K562 (cell line): ENCODE measurements at regions not wholly inside any gene's neighbourhood (a gene's known extent, or its start where the extent isn't known, plus 50 kb on each side); places are given as distances from the start of the nearest gene placed in this dataset.

Experiments used
- ATAC-seq: fragments of 200-7000 bp; cut with Tn5 transposase; 3 replicates; pipeline ENCODE4 v1.9.1; 2020; ENCODE audit warnings: moderate library complexity
- BruUV-seq: library from RNA; stranded (reverse); fragments of 400-500 nt; replicated peaks from 2 replicates; lab custom pipeline; 2021; lab: Mats Ljungman, UMichigan
- CTCF ChIA-PET: fragments of 300-600 bp; formaldehyde crosslinking; extraction: SDS; loops from one replicate; lab custom pipeline; 2021; ENCODE audit warnings: low intra/inter-chr PET ratio; lab: Yijun Ruan, JAX
- POLR2A ChIA-PET: fragments of 300-600, 350-650 bp; sonication (Branson Sonifier 250); formaldehyde crosslinking; extraction: SDS; loops from one replicate; lab custom pipeline; 2021; ENCODE audit warnings: antibody characterized with exemption, inconsistent platforms; lab: Yijun Ruan, JAX
- DNase-seq, 4 experiments: peaks; one replicate each; pipeline versions ENCODE4 v3.0.0 to v3.0.0-alpha.2; 2011 to 2018; ENCODE audit warnings: low spot score in 3 of 4, mixed read lengths in 3 of 4; ENCODE audit errors: extremely low read depth in 1 of 4
- FAIRE-seq: peaks from 2 replicates; lab custom pipeline; 2011; peaks lifted over from hg19 to GRCh38; lab: Jason Lieb, UNC
- H2AFZ ChIP-seq: 2 replicates; pipeline ENCODE4 v1.6.0; 2011; ENCODE audit warnings: low read depth, low read length, control low read depth, inconsistent platforms
- H3K27ac ChIP-seq: fragments of 200-600 bp; 3 replicates; pipeline ENCODE4 v1.8.0; 2011; ENCODE audit warnings: low read depth, mild to moderate bottlenecking, control low read depth, inconsistent platforms, low read length, moderate library complexity, mixed read lengths; ENCODE audit errors: extremely low read depth
- H3K27me3 ChIP-seq, 2 experiments: fragments of 300-600 bp in 1 of 2; 2 replicates in 1 of 2; 3 replicates in 1 of 2; pipeline versions ENCODE4 v1.6.0 to v1.8.0; 2011; ENCODE audit warnings: inconsistent platforms in 2 of 2, low read length in 2 of 2, mild to moderate bottlenecking in 1 of 2, mixed read lengths in 1 of 2, moderate library complexity in 1 of 2; ENCODE audit not compliant: control insufficient read depth in 2 of 2, insufficient read depth in 2 of 2
- H3K36me3 ChIP-seq: fragments of 300-600 bp; 3 replicates; pipeline ENCODE4 v1.8.0; 2011; ENCODE audit warnings: mild to moderate bottlenecking, low read length, inconsistent platforms; ENCODE audit not compliant: control insufficient read depth, insufficient read depth
- H3K4me1 ChIP-seq, 2 experiments: fragments of 200-600 bp in 1 of 2; replicated peaks in 1 of 2; 2 replicates in 1 of 2; 3 replicates in 1 of 2; pipeline versions ENCODE4 v1.5.1 to v1.8.0; 2011; ENCODE audit warnings: inconsistent platforms in 2 of 2, low read length in 2 of 2, mild to moderate bottlenecking in 1 of 2, mixed read lengths in 1 of 2, moderate library complexity in 1 of 2; ENCODE audit not compliant: control insufficient read depth in 2 of 2, insufficient read depth in 2 of 2
- H3K4me2 ChIP-seq: 2 replicates; pipeline ENCODE4 v1.6.1; 2011; ENCODE audit warnings: low read length, control low read depth, inconsistent platforms, mixed read lengths; ENCODE audit not compliant: insufficient read depth
- H3K4me3 ChIP-seq: fragments of 200-600 bp; sonication (generic), shearing (Covaris generic); 2 replicates; pipeline ENCODE4 v1.5.1; 2016; ENCODE audit warnings: control low read depth, inconsistent platforms
- H3K79me2 ChIP-seq: fragments of 200-600 bp; 3 replicates; pipeline ENCODE4 v1.8.0; 2011; ENCODE audit warnings: low read length, inconsistent platforms; ENCODE audit not compliant: control insufficient read depth, insufficient read depth
- H3K9ac ChIP-seq, 2 experiments: 2 replicates each; pipeline versions ENCODE4 v1.6.0 to v1.6.1; 2011; ENCODE audit warnings: low read depth in 2 of 2, low read length in 2 of 2, control low read depth in 1 of 2, inconsistent platforms in 1 of 2, mild to moderate bottlenecking in 1 of 2, mixed read lengths in 1 of 2; ENCODE audit not compliant: insufficient read depth in 1 of 2
- H3K9me1 ChIP-seq: one replicate; pipeline ENCODE4 v1.6.0; 2011; ENCODE audit warnings: inconsistent platforms, mild to moderate bottlenecking, low read length, moderate library complexity; ENCODE audit not compliant: control insufficient read depth, insufficient read depth
- H3K9me3 ChIP-seq: replicated peaks from 2 replicates; pipeline ENCODE4 v1.5.1; 2011; ENCODE audit warnings: low read depth, low read length, inconsistent platforms; ENCODE audit not compliant: control insufficient read depth, insufficient read depth
- H4K20me1 ChIP-seq: replicated peaks from 2 replicates; pipeline ENCODE4 v1.6.1; 2011; ENCODE audit warnings: low read length, inconsistent platforms, mixed read lengths; ENCODE audit not compliant: control insufficient read depth, insufficient read depth
- EP300 ChIP-seq: IDR thresholded peaks from 2 replicates; pipeline ENCODE4 v1.6.1; 2012; ENCODE audit warnings: low read length, improper control_type of control experiment
- GTF2F1 ChIP-seq: IDR thresholded peaks from 2 replicates; pipeline ENCODE4 v1.6.1; 2011; ENCODE audit warnings: low read depth, low read length, improper control_type of control experiment
- LEF1 ChIP-seq: fragments of 450-650 bp; IDR thresholded peaks from 2 replicates; pipeline ENCODE4 v1.6.1; 2016; ENCODE audit warnings: mild to moderate bottlenecking
- MEF2A ChIP-seq: IDR thresholded peaks from 2 replicates; pipeline ENCODE4 v1.6.1; 2011; ENCODE audit warnings: low read depth, mild to moderate bottlenecking, low read length, moderate library complexity; ENCODE audit not compliant: control insufficient read depth
- RBM34 ChIP-seq: fragments of 200-400 bp; formaldehyde crosslinking; IDR thresholded peaks from 2 replicates; pipeline ENCODE4 v1.6.1; 2018; ENCODE audit warnings: low read length, borderline replicate concordance; ENCODE audit not compliant: insufficient read depth
- STAT5A ChIP-seq: IDR thresholded peaks from 2 replicates; pipeline ENCODE4 v1.6.1; 2012; ENCODE audit warnings: low read length, inconsistent platforms, borderline replicate concordance
- STAT5B ChIP-seq: fragments of 250-450 bp; sonication (Bioruptor Pico); IDR thresholded peaks from 2 replicates; pipeline ENCODE4 v1.8.0; 2021; ENCODE audit warnings: mild to moderate bottlenecking, inconsistent platforms
- ZFP30 ChIP-seq: fragments of 250-450 bp; sonication (Bioruptor Pico); IDR thresholded peaks from 2 replicates; pipeline ENCODE4 v1.8.0; 2022; ENCODE audit warnings: moderate library complexity, mild to moderate bottlenecking, inconsistent platforms, borderline replicate concordance
- ZNF347 ChIP-seq: fragments of 450-650 bp; formaldehyde crosslinking; IDR thresholded peaks from 2 replicates; pipeline ENCODE4 v1.4.0; 2020; ENCODE audit warnings: low read depth, mild to moderate bottlenecking, moderate library complexity
- ZNF584 ChIP-seq: fragments of 200-800 bp; sonication (Bioruptor generic); IDR thresholded peaks from 2 replicates; pipeline ENCODE4 v1.6.1; 2016; ENCODE audit warnings: low read depth, mild to moderate bottlenecking, missing genetic modification characterization, missing compliant biosample characterization
- ZNF586 ChIP-seq: fragments of 450-650 bp; formaldehyde crosslinking; conservative IDR thresholded peaks from 2 replicates; pipeline ENCODE4 v1.4.0; 2020; ENCODE audit warnings: mild to moderate bottlenecking, moderate library complexity
- WGBS: fragments of 100-300 bp; shearing (Covaris generic); methylation state at CpG from one replicate; pipeline ENCODE4 v1.1.6; 2016; ENCODE audit warnings: low coverage, mixed read lengths; ENCODE audit not compliant: insufficient coverage; ENCODE audit errors: missing lambda C conversion rate; 5-methylcytosine and 5-hydroxymethylcytosine counted together
- in situ Hi-C: fragments of 300-500 bp; cut with MboI; formaldehyde crosslinking; loops from 4 replicates; pipeline ENCODE4 v1.15.0; 2018; ENCODE audit warnings: inconsistent platforms, mixed read lengths
- intact Hi-C: fragments of 100-400 bp; cut with micrococcal nuclease; formaldehyde crosslinking; loops from 2 replicates; pipeline ENCODE4 v1.14.2; 2022
- TF ChIP-seq, protein P1 (sequence below): sonication (generic); formaldehyde crosslinking; IDR thresholded peaks from 2 replicates; pipeline ENCODE4 v1.5.0; 2020; ENCODE audit warnings: missing genetic modification reagents

DNA sequence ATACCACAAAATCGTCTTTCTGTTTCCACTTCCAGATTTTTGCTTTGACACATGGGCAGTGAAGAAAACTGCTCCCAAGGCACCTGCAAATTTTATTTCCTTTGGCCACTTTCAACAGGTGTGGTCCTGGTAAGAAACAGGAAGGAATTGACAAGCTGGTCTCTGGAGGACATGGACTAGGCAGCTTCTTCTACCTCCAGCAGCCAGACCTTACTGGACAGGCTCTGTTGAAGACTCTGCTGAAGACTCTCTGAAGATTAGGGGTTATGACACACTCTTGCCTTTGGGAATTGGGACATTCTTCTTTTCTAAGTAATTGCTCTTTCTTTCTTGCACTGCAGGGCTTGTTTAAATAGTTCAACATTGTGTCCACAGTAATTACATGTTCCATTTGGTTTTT is 147.7 kb upstream of the DCBLD2 start:
- Histone ChIP-seq H3K79me2 (no peaks in the 10 kb centered on the region), H3K9me1 (no peaks in the 10 kb centered on the region), H3K4me3 (no peak overlapping the region), H4K20me1 (no peaks in the 10 kb centered on the region), H3K9me3 (no peaks in the 10 kb centered on the region), H2AFZ (no peak overlapping the region), H3K36me3 (no peaks in the 10 kb centered on the region), H3K9ac (no peak overlapping the region), H3K4me1 (no peaks in the 10 kb centered on the region), H3K27me3 (no peaks in the 10 kb centered on the region), H3K4me2 (no peak overlapping the region), H3K27ac (no peak overlapping the region)
- POLR2A ChIA-PET: interaction anchor here (1.0 kb wide), 1 partner anchor 8 kb away, joined by 3 read pairs; no protein-coding TSS in a partner anchor
- DNase-seq (no peak), FAIRE-seq (no peak), ATAC-seq (no peak)
- in situ Hi-C loops: no loop called here
- intact Hi-C loops: no loop called here
- no peak for TF ChIP-seq MEF2A
- no peak for TF ChIP-seq ZNF586 (CRISPR knock-in tag)
- no peak for TF ChIP-seq STAT5B (CRISPR knock-in tag)
- TF ChIP-seq ZNF347: no peak
- TF ChIP-seq GTF2F1: no peak
- TF ChIP-seq ZFP30 (CRISPR knock-in tag): no peak
- no peak for TF ChIP-seq LEF1
- no peak for TF ChIP-seq STAT5A
- CTCF ChIA-PET: no interaction called here
- 0% methylated on average over 1 of the region's 1 CpG for WGBS
- no TSS peak for BruUV-seq

DNA sequence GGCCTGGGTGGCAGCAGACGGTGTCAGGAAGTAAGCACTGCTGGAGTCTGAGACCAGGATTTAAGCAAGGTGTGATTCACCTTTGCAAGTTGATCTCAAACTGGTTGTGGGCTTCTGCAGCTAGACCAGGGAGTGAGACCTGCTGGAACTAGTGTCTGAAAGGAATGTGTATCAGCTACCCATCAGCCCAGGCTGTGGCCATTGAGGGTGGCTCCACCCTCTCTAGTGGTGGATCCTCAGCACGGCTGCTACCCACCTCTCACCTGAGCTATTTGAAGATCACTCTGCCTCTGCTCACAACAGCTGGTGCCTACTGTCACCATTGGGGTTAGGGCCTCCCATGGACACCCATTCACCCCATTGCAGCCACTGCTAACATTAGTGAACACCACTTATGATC is 140.3 kb upstream of the DCBLD2 start:
- no peaks in the 10 kb centered on the region for H4K20me1 ChIP-seq
- no peak overlapping the region for H3K4me3 ChIP-seq
- ATAC-seq: no peak
- no peaks in the 10 kb centered on the region for H3K9me1 ChIP-seq
- BruUV-seq: no TSS peak
- in situ Hi-C loops (no loop called here), intact Hi-C loops (no loop called here)
- no peak overlapping the region for H3K4me2 ChIP-seq
- DNase-seq: no peak
- H3K27me3 ChIP-seq: no peaks in the 10 kb centered on the region
- no peak for FAIRE-seq
- TF ChIP-seq ZNF584 (CRISPR knock-in tag) (no peak), EP300 (no peak), RBM34 (no peak)
- TF ChIP-seq, protein P1, sequence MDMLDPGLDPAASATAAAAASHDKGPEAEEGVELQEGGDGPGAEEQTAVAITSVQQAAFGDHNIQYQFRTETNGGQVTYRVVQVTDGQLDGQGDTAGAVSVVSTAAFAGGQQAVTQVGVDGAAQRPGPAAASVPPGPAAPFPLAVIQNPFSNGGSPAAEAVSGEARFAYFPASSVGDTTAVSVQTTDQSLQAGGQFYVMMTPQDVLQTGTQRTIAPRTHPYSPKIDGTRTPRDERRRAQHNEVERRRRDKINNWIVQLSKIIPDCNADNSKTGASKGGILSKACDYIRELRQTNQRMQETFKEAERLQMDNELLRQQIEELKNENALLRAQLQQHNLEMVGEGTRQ (CRISPR knock-in tag): no peak
- ChIA-PET POLR2A (no interaction called here), CTCF (no interaction called here)
- no peak overlapping the region for H3K9ac ChIP-seq
- H3K27ac ChIP-seq: no peak overlapping the region
- no peak overlapping the region for H2AFZ ChIP-seq
- H3K9me3 ChIP-seq: no peaks in the 10 kb centered on the region
- no peaks in the 10 kb centered on the region for H3K79me2 ChIP-seq
- no peaks in the 10 kb centered on the region for H3K36me3 ChIP-seq
- 0% methylated on average over 1 of the region's 2 CpGs for WGBS
- H3K4me1 ChIP-seq: no peaks in the 10 kb centered on the region
